ENCODE measurements at regions not wholly inside any gene's neighbourhood (a gene's known extent, or its start where the extent isn't known, plus 50 kb on each side); places are given as distances from the start of the nearest gene placed in this dataset.
A peak's percentile ranks its signal among the peaks of the same experiment; 100 is the strongest.

DNA sequence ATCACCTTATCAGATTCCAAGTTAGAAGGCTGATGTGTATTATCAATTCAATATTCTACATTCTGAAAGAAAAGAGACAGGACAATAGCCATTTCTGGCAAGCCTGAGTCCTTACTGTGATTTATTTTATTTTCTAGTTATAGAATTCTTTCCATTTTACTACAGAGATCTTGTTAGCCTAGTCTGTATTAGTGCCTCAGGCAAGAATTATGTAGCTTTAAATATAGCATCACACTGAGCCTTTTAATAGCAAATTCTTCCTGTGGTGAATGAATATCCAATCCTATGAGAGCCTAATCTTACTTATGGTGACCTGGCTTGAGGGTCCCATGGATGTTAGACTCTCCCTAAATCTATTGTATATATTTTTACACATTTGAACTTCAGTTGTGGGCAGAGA is 732.8 kb upstream of the CITED2 start:
- Histone ChIP-seq H3K4me3 (no peak overlapping the region), H3K27ac (no peak overlapping the region)

DNA sequence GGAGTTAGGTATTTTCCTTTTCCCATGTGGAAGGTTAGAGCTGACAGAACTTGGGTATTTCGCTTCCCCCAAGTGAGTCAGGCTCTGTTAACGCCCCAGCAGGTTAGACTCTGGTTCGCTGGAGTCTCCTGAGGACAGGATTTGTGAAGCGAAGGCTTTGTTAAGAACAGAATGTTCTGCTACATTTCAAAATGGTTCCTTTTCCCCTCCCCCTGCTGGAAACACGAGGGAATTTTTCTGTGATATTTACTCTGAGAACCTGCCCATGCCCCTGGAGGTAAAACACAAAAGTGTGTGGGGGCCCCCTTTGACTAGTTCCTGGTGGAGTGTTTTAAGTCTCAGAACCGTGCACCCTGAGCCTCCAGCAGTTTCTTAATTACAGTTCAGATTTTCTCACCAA is 731.4 kb upstream of the CITED2 start:
- intact Hi-C loops (cut with DNase I), result no loop called here
- H3K9me3 ChIP-seq, result no peaks in the 10 kb centered on the region
- no peaks in the 10 kb centered on the region for H3K27me3 ChIP-seq
- WGBS, 2 donors, result 70 to 71% methylated on average over 6 of the region's 6 CpGs
- H3K4me3 ChIP-seq, result no peak overlapping the region
- no peak for TF ChIP-seq POLR2A (IDR thresholded peaks at IDR 0.05)
- TF ChIP-seq, protein P1, sequence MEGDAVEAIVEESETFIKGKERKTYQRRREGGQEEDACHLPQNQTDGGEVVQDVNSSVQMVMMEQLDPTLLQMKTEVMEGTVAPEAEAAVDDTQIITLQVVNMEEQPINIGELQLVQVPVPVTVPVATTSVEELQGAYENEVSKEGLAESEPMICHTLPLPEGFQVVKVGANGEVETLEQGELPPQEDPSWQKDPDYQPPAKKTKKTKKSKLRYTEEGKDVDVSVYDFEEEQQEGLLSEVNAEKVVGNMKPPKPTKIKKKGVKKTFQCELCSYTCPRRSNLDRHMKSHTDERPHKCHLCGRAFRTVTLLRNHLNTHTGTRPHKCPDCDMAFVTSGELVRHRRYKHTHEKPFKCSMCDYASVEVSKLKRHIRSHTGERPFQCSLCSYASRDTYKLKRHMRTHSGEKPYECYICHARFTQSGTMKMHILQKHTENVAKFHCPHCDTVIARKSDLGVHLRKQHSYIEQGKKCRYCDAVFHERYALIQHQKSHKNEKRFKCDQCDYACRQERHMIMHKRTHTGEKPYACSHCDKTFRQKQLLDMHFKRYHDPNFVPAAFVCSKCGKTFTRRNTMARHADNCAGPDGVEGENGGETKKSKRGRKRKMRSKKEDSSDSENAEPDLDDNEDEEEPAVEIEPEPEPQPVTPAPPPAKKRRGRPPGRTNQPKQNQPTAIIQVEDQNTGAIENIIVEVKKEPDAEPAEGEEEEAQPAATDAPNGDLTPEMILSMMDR (IDR thresholded peaks at IDR 0.05), result peak in 1 of 6 experiments; percentile 38
- H3K27ac ChIP-seq, result no peak overlapping the region
- no peaks in the 10 kb centered on the region for H3K4me1 ChIP-seq
- no peaks in the 10 kb centered on the region for H3K36me3 ChIP-seq
- no peak for DNase-seq

More for the DNA sequence above, 732.8 kb upstream of the CITED2 start:
- TF ChIP-seq, protein P1 (IDR thresholded peaks at IDR 0.05), result no peak
- no peak for TF ChIP-seq POLR2A (IDR thresholded peaks at IDR 0.05)
- no peaks in the 10 kb centered on the region for H3K36me3 ChIP-seq
- intact Hi-C loops (cut with DNase I), result no loop called here
- H3K9me3 ChIP-seq, result no peaks in the 10 kb centered on the region
- H3K4me1 ChIP-seq, result no peaks in the 10 kb centered on the region
- DNase-seq, result no peak
- H3K27me3 ChIP-seq, result no peaks in the 10 kb centered on the region

DNA sequence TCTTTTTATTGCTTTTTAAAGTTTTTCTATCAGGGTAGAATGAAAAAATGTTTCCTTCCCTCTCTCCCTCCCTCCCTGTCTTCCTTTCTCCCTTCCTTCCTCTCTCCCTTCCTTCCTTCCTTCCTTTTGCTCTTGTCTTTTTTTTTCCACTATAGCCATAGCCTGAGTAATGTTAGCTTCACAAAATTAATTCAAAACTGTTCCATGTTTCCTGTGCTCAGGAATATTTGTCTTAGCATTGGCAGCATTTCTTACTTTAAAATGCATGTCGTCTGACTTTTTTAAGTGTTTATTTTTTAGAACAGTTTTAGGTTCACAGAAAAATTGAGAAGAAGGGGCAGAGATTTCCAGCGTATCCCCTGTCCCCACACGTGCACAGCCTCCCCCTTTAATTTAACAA is 730.8 kb upstream of the CITED2 start:
- H3K27me3 ChIP-seq, result no peaks in the 10 kb centered on the region
- no peak for DNase-seq
- H3K9me3 ChIP-seq, result no peaks in the 10 kb centered on the region
- no peak overlapping the region for H3K27ac ChIP-seq
- H3K4me3 ChIP-seq, result no peak overlapping the region
- no peaks in the 10 kb centered on the region for H3K36me3 ChIP-seq
- 75 to 80% methylated on average over 3 of the region's 3 CpGs for WGBS, 2 donors
- H3K4me1 ChIP-seq, result no peaks in the 10 kb centered on the region
- intact Hi-C loops (cut with DNase I), result no loop called here
- TF ChIP-seq, protein P1 (IDR thresholded peaks at IDR 0.05), result no peak
- no peak for TF ChIP-seq POLR2A (IDR thresholded peaks at IDR 0.05)

DNA sequence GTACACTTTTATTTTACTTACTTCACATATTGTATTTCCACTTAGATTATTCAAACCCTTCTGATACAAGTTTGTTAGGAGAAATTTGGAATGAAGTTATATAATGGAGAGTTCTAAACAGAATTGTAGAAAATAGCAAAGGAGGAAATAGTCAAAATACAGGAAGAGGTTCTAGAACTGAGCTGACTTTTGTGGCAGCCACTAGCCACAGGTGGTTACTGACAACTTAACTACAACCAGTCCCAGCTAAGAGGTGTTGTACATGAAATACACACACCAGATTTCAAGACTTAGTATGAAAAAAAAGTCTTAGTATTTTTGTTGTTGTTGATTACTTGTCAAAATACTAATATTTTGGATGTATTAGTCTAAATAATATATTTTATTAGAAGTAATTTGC is 727.4 kb upstream of the CITED2 start:
- TF ChIP-seq POLR2A (IDR thresholded peaks at IDR 0.05), result no peak
- TF ChIP-seq, protein P1 (IDR thresholded peaks at IDR 0.05), result no peak
- H3K9me3 ChIP-seq, result no peaks in the 10 kb centered on the region
- no peak overlapping the region for H3K4me3 ChIP-seq
- no peaks in the 10 kb centered on the region for H3K4me1 ChIP-seq
- no peaks in the 10 kb centered on the region for H3K27me3 ChIP-seq
- H3K36me3 ChIP-seq, result no peaks in the 10 kb centered on the region
- H3K27ac ChIP-seq, result no peak overlapping the region
- DNase-seq, result no peak
- intact Hi-C loops (cut with DNase I), result no loop called here

DNA sequence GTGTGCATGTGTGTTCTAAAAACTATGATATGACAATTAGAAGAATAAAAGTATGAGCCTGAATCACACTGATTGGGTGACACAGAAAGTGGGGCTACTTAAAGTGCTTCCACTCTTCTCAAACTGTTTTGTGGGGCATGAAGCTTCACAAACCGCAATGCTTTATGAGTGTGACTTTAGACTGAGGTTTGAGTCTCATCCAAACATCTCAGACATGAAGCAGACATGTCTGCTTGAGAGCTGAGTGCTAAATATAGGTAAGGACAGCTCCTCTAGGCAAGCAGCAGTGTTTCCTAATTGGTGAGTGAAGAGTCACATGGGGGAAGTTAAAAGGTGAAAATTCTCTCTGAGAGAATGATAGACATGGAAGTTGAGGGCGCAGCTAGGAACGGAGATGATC is 726.9 kb upstream of the CITED2 start:
- intact Hi-C loops (cut with DNase I), result no loop called here
- Histone ChIP-seq H3K36me3 (no peaks in the 10 kb centered on the region), H3K27me3 (no peaks in the 10 kb centered on the region), H3K27ac (no peak overlapping the region), H3K4me3 (no peak overlapping the region), H3K9me3 (no peaks in the 10 kb centered on the region), H3K4me1 (no peaks in the 10 kb centered on the region)
- WGBS, 2 donors, result 85 to 88% methylated on average over 3 of the region's 3 CpGs
- no peak for TF ChIP-seq POLR2A (IDR thresholded peaks at IDR 0.05)
- TF ChIP-seq, protein P1 (IDR thresholded peaks at IDR 0.05), result no peak
- DNase-seq, result no peak
